ENCODE measurements at regions not wholly inside any gene's neighbourhood (a gene's known extent, or its start where the extent isn't known, plus 50 kb on each side); places are given as distances from the start of the nearest gene placed in this dataset.

- H3K36me3 Mint-ChIP-seq (ENCODE audit: insufficient read depth in 2 of 2) = no peaks in the 10 kb centered on the region
- H3K27ac Mint-ChIP-seq = no peak overlapping the region
Observed at GRCh38 chr5:34491251-34491620, 164.9 kb upstream of the RAI14 start.

GRCh38 chr5:34494111-34494755, 161.9 kb upstream of the RAI14 start:
- ATAC-seq (replicated peaks in 1 of 2) = no peak
- no peaks in the 10 kb centered on the region for H3K36me3 Mint-ChIP-seq (ENCODE audit: insufficient read depth in 2 of 2)
- H3K27ac Mint-ChIP-seq = no peak overlapping the region
- peaks cover 11% of the 10 kb centered on the region for H3K4me1 Mint-ChIP-seq (ENCODE audit: low read depth)
- H3K27me3 Mint-ChIP-seq (ENCODE audit: low read depth) = peaks cover 15% of the 10 kb centered on the region
- DNase-seq = no peak
- no peak overlapping the region for H3K4me3 Mint-ChIP-seq
- peaks cover 0 to 2% of the 10 kb centered on the region in 2 donors for H3K9me3 Mint-ChIP-seq

More at GRCh38 chr5:34491251-34491620, 164.9 kb upstream of the RAI14 start:
- Mint-ChIP-seq H3K9me3 (peaks cover 0 to 2% of the 10 kb centered on the region in 2 donors), H3K4me1 (ENCODE audit: low read depth) (peaks cover 3% of the 10 kb centered on the region), H3K4me3 (no peak overlapping the region), H3K27me3 (ENCODE audit: low read depth) (peaks cover 33% of the 10 kb centered on the region)
- ATAC-seq (replicated peaks in 1 of 2) = no peak
- DNase-seq = no peak

GRCh38 chr5:34495178-34495577, 160.9 kb upstream of the RAI14 start:
- peaks cover 15% of the 10 kb centered on the region for H3K4me1 Mint-ChIP-seq (ENCODE audit: low read depth)
- ATAC-seq (replicated peaks in 1 of 2) = no peak

GRCh38 chr5:34496260-34496691, 159.9 kb upstream of the RAI14 start:
- no peak for DNase-seq

More at GRCh38 chr5:34495178-34495577, 160.9 kb upstream of the RAI14 start:
- H3K27me3 Mint-ChIP-seq (ENCODE audit: low read depth) = peaks cover 16% of the 10 kb centered on the region
- peaks cover 0 to 2% of the 10 kb centered on the region in 2 donors for H3K9me3 Mint-ChIP-seq
- no peaks in the 10 kb centered on the region for H3K36me3 Mint-ChIP-seq (ENCODE audit: insufficient read depth in 2 of 2)
- H3K27ac Mint-ChIP-seq = no peak overlapping the region
- no peak for DNase-seq
- H3K4me3 Mint-ChIP-seq = no peak overlapping the region

GRCh38 chr5:34496701-34497469, 159.2 kb upstream of the RAI14 start:
- no peak for DNase-seq
- peaks cover 0 to 2% of the 10 kb centered on the region in 2 donors for H3K9me3 Mint-ChIP-seq
- H3K27me3 Mint-ChIP-seq (ENCODE audit: low read depth) = peaks cover 17% of the 10 kb centered on the region
- H3K4me3 Mint-ChIP-seq = no peak overlapping the region
- ATAC-seq (replicated peaks in 1 of 2) = no peak
- H3K27ac Mint-ChIP-seq = no peak overlapping the region
- no peaks in the 10 kb centered on the region for H3K36me3 Mint-ChIP-seq (ENCODE audit: insufficient read depth in 2 of 2)
- peaks cover 15% of the 10 kb centered on the region for H3K4me1 Mint-ChIP-seq (ENCODE audit: low read depth)

More at GRCh38 chr5:34496260-34496691, 159.9 kb upstream of the RAI14 start:
- peaks cover 19% of the 10 kb centered on the region for H3K27me3 Mint-ChIP-seq (ENCODE audit: low read depth)
- no peak for ATAC-seq (replicated peaks in 1 of 2)
- peaks cover 0 to 2% of the 10 kb centered on the region in 2 donors for H3K9me3 Mint-ChIP-seq
- no peak overlapping the region for H3K27ac Mint-ChIP-seq
- H3K4me3 Mint-ChIP-seq = no peak overlapping the region
- H3K4me1 Mint-ChIP-seq (ENCODE audit: low read depth) = peaks cover 15% of the 10 kb centered on the region
- H3K36me3 Mint-ChIP-seq (ENCODE audit: insufficient read depth in 2 of 2) = no peaks in the 10 kb centered on the region

- H3K27me3 Mint-ChIP-seq (ENCODE audit: low read depth) = peaks cover 23% of the 10 kb centered on the region
- peaks cover 15% of the 10 kb centered on the region for H3K4me1 Mint-ChIP-seq (ENCODE audit: low read depth)
- H3K36me3 Mint-ChIP-seq (ENCODE audit: insufficient read depth in 2 of 2) = no peaks in the 10 kb centered on the region
- peaks cover 0 to 2% of the 10 kb centered on the region in 2 donors for H3K9me3 Mint-ChIP-seq
- ATAC-seq (replicated peaks in 1 of 2) (no peak), DNase-seq (no peak)
- H3K27ac Mint-ChIP-seq = no peak overlapping the region
- H3K4me3 Mint-ChIP-seq = no peak overlapping the region
Observed at GRCh38 chr5:34497470-34497808, 158.7 kb upstream of the RAI14 start.

GRCh38 chr5:34498572-34498971, 157.6 kb upstream of the RAI14 start:
- H3K4me1 Mint-ChIP-seq (ENCODE audit: low read depth) = peaks cover 15% of the 10 kb centered on the region
- DNase-seq (no peak), ATAC-seq (replicated peaks in 1 of 2) (no peak)
- no peaks in the 10 kb centered on the region for H3K36me3 Mint-ChIP-seq (ENCODE audit: insufficient read depth in 2 of 2)
- peaks cover 34% of the 10 kb centered on the region for H3K27me3 Mint-ChIP-seq (ENCODE audit: low read depth)
- peaks cover 0 to 2% of the 10 kb centered on the region in 2 donors for H3K9me3 Mint-ChIP-seq
- peak overlapping the region in 1 of 2 donors; percentile 32 for H3K4me3 Mint-ChIP-seq
- peak overlapping the region; percentile 27 for H3K27ac Mint-ChIP-seq

GRCh38 chr5:34499001-34499734, 157.0 kb upstream of the RAI14 start:
- Mint-ChIP-seq H3K4me3 (peak overlapping the region; percentile 32 to 36), H3K9me3 (no peaks in the 10 kb centered on the region), H3K27ac (peak overlapping the region; percentile 27), H3K36me3 (ENCODE audit: insufficient read depth in 2 of 2) (no peaks in the 10 kb centered on the region), H3K4me1 (ENCODE audit: low read depth) (peaks cover 15% of the 10 kb centered on the region), H3K27me3 (ENCODE audit: low read depth) (peaks cover 40% of the 10 kb centered on the region)
- DNase-seq = peak; percentile 45 to 52
- peak; percentile 96 to 97 for ATAC-seq (replicated peaks in 1 of 2)

GRCh38 chr5:34500236-34500847, 155.8 kb upstream of the RAI14 start:
- no peak for DNase-seq
- Mint-ChIP-seq H3K9me3 (no peaks in the 10 kb centered on the region), H3K4me1 (ENCODE audit: low read depth) (peaks cover 15% of the 10 kb centered on the region), H3K36me3 (ENCODE audit: insufficient read depth in 2 of 2) (no peaks in the 10 kb centered on the region), H3K4me3 (no peak overlapping the region), H3K27me3 (ENCODE audit: low read depth) (peaks cover 45% of the 10 kb centered on the region), H3K27ac (no peak overlapping the region)
- no peak for ATAC-seq (replicated peaks in 1 of 2)

- Mint-ChIP-seq H3K9me3 (no peaks in the 10 kb centered on the region), H3K4me1 (ENCODE audit: low read depth) (peaks cover 15% of the 10 kb centered on the region), H3K36me3 (ENCODE audit: insufficient read depth in 2 of 2) (no peaks in the 10 kb centered on the region), H3K27ac (no peak overlapping the region), H3K27me3 (ENCODE audit: low read depth) (peaks cover 50% of the 10 kb centered on the region), H3K4me3 (no peak overlapping the region)
- ATAC-seq (replicated peaks in 1 of 2) (no peak), DNase-seq (no peak)
Observed at GRCh38 chr5:34501016-34501415, 155.1 kb upstream of the RAI14 start.

- H3K4me3 Mint-ChIP-seq = no peak overlapping the region
- H3K36me3 Mint-ChIP-seq (ENCODE audit: insufficient read depth in 2 of 2) = no peaks in the 10 kb centered on the region
- peaks cover 15% of the 10 kb centered on the region for H3K4me1 Mint-ChIP-seq (ENCODE audit: low read depth)
- peaks cover 57% of the 10 kb centered on the region for H3K27me3 Mint-ChIP-seq (ENCODE audit: low read depth)
- DNase-seq = no peak
- H3K27ac Mint-ChIP-seq = no peak overlapping the region
- ATAC-seq (replicated peaks in 1 of 2) = no peak
- no peaks in the 10 kb centered on the region for H3K9me3 Mint-ChIP-seq
Observed at GRCh38 chr5:34501840-34502239, 154.3 kb upstream of the RAI14 start.

GRCh38 chr5:34502581-34502980, 153.5 kb upstream of the RAI14 start:
- H3K9me3 Mint-ChIP-seq = no peaks in the 10 kb centered on the region
- no peaks in the 10 kb centered on the region for H3K36me3 Mint-ChIP-seq (ENCODE audit: insufficient read depth in 2 of 2)
- H3K4me3 Mint-ChIP-seq = no peak overlapping the region
- no peak for ATAC-seq (replicated peaks in 1 of 2)
- no peak for DNase-seq
- no peak overlapping the region for H3K27ac Mint-ChIP-seq
- H3K27me3 Mint-ChIP-seq (ENCODE audit: low read depth) = peaks cover 60% of the 10 kb centered on the region
- peaks cover 15% of the 10 kb centered on the region for H3K4me1 Mint-ChIP-seq (ENCODE audit: low read depth)
